Activated CD4-positive, alpha-beta T cell treated with anti-CD3 and anti-CD28 coated beads for 24 hours (primary cell): ENCODE measurements at regions not wholly inside any gene's neighbourhood (a gene's known extent, or its start where the extent isn't known, plus 50 kb on each side); places are given as distances from the start of the nearest gene placed in this dataset.
"Not testable (repeated sequence)": the region's sequence is repeated elsewhere in the genome, so short reads cannot be mapped to it uniquely, and the experiment has no call there.

ENCODE experiments used
- DNase-seq, 2 donors: peaks; one replicate each; pipeline ENCODE4 v3.0.0-alpha.2; 2020; ENCODE audit warnings: low read depth in 2 of 2

DNA sequence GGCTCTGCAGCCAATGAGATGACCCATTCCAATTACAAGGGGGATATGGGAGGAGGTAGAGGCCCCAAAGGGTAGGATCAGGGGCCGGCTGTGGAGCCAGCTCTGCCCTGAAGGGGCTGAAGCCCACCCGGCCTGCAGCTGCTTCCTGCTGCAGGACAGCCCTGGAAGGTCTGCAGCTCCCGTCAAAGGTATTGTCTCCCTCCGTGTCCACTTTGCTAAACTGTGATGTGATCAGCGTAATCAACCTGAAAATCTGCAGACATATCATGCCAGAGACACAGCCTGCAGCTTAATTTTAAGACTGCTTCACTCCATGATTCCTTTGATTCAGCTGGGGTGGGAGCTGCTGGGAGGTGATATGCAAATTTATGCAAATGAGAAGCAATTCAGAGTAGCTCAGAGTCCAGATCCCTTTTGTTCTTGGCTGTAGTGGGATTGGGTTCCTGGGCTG is 90.7 kb downstream of the GADD45G start:
- no peak for DNase-seq

DNA sequence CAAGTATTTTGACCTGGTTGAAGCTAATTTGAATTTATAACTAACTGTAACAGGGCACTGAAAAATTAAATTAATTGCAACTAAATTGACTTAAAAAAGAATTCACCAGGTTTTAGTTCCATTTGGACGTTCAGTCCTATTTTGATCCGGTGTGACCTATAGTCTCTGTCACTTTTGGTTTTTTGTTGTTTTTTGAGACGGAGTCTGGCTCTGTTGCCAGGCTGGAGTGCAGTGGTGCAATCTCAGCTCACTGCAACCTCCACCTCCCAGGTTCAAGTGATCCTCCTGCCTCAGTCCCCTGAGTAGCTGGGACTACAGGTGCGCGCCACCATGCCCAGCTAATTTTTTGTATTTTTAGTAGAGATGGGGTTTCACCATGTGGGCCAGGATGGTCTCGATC is 91.2 kb downstream of the GADD45G start:
- not testable (repeated sequence) for DNase-seq

DNA sequence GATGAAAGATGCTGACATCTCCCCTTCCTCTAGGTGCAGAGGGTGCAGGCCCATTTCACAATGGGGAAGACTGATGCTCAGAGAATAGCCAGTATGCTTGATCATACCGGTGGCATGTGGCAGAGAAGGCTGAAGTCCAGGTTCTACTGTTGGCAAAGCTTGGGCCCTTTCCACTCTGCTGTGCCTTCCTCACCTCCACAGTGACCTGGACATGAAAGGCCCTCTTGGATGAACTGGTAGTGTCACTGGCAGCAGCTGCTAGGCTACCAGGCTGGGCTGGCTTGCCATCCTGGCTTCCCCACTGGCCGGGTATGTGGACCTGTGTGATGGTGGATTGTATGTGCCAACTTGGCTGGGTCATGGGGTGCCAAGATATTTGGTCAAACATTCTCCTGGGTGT is 92.0 kb downstream of the GADD45G start:
- DNase-seq = no peak

DNA sequence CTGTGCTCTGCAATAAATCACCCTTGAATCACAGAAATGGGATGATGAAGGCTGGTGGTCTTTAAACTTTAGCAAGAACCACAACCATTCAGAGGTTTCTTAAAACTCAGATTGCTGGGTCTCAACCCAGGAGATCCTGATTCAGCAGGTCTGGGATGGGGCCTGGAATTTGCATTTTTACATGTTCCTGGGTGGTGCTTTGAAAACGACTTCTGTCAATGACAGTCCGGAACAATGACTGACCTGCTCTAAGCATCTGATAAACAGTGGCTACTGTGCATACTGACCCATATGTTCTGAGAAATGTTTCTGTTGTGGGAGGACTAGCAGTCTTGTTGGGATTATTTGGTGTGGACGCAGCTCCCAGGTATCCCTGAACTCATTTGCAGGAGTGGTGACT is 92.7 kb downstream of the GADD45G start:
- DNase-seq = no peak

DNA sequence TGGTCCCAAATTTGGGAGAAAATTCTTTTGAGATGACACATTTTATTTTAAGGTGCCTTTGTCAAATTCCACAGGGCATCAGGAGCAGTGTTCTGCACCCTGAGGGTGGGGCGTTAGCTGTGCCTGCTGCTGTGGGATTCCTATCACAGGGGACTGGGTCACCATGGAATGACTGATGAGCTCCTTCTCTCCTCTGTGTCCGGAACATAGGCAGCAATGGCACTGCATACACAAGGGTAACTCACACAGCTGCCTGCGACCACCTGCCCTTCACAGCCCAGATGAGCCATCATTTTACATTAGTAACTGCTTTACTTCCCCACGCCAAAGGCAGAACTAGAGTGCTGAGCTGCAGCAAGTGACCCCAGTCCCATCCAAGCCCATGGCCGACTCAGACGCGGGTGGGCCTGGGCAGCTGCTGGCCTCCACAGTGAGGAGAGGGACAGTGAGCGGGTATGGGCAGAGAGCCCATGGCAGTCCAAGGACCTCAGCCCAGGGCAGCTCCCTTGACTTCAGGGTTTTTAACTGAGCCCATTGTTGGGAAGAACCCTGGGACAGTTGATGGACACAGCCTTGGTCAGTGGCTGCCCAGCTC is 93.7 kb downstream of the GADD45G start:
- DNase-seq = no peak

DNA sequence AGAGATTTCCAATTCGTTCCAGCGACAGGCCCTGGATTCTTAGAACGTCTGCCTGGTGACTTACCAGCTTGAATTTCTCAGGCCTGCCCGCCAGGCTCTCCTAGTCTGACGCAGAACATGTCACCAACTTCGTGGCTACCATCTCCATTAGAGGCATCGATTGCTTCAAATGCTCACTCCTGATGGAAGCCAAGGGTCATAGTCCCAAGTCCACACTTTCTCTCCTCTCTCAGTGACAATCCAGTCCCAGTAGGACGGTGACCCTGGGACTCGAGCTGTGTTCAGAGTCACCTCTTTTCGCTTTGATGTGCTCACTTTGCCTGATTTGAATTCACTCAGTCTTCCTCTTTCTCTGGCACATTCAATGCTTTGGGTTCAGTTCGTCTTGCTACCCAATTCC is 94.8 kb downstream of the GADD45G start:
- no peak for DNase-seq

DNA sequence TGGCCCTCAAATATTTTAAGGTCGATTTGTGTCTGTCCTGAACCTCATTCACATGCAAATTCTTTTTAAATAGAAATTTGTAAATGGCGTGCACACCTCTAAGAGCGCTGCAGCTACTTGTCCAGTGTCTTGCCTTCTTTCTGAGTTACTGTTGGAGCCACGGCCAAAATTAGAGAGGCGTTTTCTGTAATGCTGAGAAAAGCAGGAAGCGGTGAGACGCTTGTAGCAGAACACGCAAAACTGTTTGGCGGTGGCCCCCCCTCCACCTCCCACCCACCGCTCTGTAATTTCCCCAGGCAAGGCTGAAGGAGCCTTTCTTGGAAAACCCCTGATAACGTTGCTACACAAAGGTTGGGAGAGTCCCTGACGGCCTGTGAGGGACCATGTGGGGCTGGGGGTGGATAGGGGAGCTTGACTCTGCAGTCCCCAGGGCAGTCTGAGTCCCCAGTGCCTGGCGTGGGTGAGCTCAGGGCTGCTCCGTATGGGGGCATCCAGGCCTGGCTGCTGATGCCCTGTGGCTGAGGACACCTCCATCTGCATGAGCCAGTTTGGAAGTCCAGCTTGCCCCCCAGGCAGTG is 96.5 kb downstream of the GADD45G start:
- peak; percentile 46 to 57 for DNase-seq

DNA sequence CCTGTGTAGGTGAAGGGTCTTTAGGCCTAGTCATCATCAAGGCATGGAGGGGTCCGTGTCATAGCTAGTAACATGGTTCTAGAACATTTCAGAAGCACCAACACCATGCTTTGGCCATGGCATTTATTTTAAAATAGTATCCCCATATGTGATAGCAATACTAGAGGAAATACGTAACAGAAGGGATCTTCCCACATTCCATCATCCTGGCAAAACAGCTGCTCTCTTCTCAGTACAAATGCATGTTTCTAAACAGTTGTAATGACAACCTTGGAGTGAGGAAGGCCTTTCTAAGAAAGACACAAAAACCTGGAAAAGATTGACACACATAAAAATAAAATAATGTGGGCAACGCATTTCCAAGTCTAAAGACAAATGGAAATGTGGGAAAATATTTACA is 97.6 kb downstream of the GADD45G start:
- no peak for DNase-seq

DNA sequence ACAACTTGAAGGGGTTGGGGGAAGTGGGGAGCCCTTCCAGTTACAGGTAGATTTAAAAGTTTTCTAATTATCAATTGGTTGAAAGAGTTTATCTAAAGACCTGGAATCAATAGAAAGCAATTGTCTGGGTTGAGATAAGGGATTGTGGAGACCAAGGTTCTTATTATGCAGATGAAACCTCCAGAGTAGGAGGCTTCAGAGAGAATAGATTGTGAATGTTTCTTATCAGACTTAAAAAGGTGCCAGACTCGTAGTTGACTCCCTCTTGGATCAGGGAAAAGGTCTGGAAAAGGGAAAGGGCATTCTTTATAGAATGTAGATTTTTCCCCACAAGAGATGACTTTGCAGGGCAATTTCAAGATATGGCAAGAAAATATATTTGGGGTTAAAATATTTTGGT is 100.8 kb downstream of the GADD45G start:
- no peak for DNase-seq

DNA sequence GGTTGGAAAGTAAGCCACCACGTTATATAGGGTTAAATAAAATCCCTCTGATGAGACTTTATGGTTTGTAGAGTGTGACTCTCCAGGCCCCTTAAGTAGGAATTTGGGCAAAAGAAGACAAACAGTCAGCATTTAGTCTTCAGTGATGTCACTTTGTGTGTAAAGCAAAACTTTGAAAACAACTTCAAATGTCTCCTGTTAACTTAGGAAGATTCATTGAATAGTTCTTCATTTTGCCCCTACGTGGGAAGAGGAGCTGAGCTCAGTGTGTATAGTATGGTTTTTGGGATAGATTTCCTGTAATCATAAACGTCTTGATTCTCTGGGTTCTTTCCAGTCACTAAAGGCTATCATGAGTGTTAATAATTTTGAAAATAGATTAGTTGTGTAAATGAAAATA is 101.3 kb downstream of the GADD45G start:
- DNase-seq = no peak

DNA sequence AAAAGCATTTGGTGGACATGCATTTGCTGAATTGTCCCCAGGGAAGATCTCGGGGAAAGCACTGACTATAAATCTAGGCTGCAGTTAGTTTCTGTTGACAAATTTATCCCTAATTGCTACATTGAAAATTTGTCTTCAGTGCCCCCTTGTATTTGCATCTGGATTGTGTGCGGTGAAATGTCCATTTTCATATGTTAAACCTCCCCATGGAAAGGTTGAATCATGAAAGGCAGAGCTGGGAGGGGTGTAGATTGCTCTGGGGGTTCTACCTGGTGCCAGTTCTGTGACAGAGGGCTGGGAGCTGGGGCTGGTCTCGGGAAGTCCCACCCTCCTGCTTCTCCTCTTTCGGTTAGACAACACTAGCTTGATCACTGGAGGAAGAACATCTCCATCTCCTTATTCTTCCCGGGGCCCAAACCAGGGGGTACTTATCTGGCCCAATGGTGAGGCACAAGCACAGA is 101.9 kb downstream of the GADD45G start:
- no peak for DNase-seq

DNA sequence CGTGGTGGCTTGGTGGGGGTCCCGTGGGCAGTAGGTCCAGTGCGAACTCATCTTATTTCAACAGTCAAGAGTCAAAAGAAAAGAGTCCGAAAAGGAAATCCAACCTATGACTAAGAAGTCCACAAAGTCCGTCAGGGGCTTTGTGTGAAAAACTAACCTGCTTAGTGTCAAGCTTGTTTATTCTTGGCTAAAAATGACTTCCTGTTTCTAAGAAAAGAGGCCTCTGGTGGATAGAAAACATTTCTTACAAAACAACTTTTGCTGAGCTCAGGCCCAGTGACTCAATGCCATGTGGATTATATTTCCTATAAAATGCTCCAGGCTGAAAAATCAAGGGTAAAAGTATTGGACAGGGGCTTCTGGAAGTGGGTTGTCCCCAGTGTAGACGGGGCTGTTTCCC is 105.9 kb downstream of the GADD45G start:
- no peak for DNase-seq

DNA sequence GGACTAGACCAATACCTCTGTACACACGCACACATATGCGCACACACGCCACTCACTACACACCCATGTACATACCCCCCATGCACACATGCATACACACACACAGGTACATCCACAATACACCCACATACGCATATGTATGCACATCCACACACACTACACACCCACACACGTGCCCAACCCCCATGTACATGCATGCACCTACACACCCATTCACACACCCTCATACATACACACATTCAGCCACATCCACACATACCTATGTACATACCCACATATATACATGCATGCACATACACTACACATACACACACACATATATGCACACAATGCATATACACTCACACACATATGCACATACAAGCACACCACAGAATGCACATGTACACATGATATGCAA is 107.1 kb downstream of the GADD45G start:
- no peak for DNase-seq

DNA sequence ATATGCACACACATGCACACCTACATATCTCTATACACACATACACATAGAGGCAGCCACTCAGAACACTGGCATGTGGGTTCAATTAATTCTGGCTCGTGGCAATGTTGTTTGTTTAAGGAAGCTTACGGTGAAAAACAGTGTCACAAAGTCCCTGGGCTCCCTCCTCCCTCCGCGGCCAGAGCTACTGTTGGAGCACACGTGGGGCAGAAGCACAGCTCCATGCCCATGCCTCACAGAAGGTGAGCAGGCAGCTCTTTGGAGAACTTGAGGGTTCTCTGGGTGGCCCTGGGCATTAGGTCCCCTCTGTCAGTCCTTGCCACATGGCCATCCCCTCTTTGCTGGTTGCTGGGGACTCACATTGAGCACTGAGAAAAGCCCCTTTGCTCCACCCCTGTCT is 107.5 kb downstream of the GADD45G start:
- no peak for DNase-seq

DNA sequence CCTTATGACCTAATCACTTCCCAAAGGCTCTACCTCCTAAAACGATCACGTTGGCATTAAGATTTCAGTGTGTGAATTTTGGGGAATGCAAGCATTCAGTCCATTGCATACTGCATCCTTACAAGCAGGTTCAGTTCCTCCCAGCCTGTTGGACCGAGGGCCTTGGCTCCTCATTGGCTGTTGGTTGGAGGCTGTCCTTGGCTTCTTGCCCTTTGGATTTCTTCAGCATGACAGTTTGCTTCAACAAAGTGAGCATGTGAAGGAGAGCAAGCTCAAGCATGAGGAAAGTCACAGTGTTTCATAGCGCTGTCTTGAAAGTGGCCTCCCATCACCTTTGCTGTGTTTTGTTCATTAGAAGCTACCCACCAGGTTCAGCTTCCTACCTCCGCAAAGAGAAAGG is 109.5 kb downstream of the GADD45G start:
- no peak for DNase-seq

DNA sequence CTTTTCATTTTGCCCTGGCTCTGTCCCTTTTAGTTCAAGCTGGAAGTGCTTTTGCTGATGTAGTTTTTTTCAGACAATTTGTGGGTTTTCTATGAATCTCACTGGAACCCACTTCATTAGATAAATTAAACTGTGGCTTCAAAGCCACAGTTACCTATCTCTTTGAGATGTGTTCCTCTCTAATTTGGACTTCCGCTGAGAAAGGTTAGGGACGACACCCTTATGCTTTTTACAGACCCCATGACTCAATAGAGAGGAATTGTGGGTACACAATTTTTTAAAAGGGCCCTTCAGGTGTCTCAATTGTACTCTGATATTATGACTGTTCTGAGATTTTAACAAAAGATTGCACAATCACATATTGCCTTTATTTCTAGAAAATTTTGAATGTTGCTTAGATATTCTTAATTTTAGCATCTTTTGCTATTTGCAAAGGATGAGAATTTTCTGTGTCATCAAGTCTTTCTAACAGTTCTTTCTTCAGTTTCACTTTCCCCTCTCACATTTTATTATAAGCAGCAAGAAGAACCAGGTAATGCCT is 110.6 kb downstream of the GADD45G start:
- DNase-seq = no peak

DNA sequence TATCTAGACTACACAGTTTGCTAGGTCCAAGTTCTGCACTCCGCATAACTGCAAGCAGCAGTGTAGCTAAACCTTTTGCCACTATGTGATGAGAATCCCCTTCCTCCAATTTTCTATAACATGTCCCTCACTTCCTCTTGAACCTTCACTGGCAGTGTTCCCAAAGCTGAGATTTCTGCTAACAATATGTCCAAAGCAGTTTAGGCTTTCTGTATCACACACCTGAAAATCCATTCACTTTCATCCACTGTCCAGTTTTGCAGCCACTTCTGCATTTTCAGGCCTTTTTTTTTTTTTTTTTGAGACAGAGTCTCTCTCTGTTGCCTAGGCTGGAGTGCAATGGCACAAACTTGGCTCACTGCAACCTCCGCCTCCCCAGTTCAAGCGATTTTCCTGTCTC is 111.1 kb downstream of the GADD45G start:
- DNase-seq = no peak

DNA sequence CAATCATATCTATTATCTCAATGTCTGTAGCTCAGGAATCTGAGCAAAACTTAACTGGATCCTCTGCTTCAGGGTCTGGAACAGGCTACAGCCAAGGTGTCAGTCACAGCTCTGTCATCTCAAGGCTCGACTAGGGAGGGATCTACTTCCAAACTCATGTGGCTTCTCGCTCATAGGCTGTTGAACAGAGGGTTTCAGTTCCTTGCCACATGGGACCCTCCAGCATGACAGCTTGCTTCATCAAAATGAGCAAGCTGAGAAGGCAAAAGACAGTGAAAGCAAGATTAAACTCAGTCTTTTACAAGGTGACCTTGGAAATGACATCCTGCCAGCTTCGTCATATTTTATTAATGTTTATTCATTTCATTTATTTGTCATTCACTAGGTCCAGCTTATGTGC is 111.7 kb downstream of the GADD45G start:
- DNase-seq = no peak

DNA sequence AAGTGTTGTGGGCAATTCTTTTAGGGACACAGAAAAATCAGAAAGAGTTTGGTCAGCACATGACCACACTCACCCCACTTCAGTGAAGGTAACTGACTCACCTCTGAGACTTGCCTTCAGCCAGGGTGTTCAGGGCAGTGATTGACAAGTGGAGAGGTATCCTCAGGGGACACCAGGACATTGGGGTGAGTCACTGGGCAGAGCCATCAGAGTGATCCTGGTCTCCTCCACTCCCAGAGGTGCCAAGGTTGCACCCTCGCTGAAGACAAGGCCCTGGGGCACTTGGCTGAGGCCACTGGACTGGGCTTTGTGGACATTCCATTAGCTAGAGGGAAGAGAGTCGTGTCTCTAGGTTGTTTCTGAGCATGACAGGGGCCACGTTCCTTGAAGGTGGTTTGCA is 113.4 kb downstream of the GADD45G start:
- no peak for DNase-seq

DNA sequence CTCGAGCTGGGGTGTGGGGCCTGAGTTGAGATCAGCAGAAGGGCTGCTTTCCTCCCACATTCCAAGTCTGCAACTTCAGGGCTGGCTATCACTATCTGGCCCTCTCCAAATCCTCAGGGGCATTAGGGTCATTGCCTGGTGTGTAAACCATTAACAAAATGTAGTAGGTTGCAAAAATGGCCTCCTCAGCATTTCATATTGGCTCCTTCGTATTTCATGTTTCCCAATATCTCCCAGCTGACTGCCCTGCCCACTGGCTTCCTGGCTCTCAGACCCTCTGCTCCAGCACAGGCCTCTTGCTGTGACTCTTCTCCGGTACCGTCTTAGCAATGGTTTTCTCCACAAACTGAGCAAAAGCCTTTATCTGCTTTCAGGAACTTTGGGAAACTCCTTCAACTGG is 113.8 kb downstream of the GADD45G start:
- DNase-seq = no peak

DNA sequence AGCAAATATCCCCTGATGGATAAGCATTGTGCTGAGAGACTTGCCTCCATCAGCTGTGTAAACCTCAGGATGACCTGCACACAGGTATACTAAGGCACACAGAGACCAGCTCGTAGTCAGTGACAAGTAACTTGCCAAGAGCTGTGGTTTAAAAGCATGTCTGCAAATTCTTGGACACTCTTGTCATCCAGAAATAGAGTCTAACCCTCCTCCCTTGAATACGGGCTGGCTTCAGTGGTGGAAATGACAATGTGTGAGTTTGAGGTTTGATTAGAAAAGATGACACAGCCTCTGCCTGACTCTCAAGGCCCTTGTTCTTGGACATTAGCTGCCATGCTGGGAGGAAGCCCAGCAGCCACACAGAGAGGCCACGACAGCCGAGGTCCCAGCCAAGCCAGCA is 114.4 kb downstream of the GADD45G start:
- DNase-seq = no peak

DNA sequence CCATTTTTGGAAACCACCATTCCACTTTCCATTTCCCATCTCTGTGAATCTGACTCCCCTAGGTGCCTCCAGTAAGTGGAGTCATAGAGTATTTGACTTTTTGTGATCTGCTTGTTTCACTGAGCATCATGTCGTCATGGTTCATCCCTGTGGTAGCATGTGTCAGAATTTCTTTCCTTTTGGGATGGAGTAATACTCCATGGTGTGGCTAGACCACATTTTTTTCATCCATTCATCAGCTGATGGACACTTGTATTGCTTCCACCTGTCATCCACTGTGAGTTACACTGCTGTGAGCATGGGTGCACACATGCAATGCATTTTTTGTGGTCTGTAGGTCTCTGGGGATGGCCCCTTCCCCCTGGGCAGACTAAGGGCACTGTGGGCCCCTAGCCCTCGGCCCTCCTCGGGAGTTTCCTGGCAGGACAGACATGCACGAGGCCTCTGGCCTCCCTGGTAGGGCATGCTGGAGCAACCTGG is 115.9 kb downstream of the GADD45G start:
- no peak for DNase-seq

DNA sequence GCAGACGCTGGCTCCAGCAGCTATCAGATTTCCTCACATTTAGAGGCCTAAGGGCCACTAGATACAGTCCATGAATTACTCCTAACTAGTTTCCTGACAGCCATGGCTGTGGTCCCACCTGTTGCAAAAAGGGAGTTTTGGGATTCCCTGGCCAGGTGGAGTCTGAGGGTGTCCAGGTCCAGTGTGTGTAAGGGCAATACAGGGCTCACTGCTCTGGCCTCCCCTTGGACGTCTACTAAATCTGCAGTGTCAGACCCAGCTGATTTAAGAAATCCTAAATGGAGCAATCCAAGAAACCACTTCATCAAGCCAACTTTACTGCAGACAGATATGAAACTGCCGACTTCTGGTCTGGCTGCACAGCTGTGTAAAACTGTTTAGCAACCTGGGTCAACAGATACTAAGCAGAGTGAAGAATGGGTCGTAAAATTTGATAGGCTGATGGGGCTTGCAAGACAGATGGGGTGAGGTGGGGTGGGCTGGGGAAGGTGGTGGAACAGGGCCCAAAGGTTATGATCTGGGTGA is 116.4 kb downstream of the GADD45G start:
- DNase-seq = no peak
